Lower leg skin (tissue), 4 donors: ENCODE measurements at regions not wholly inside any gene's neighbourhood (a gene's known extent, or its start where the extent isn't known, plus 50 kb on each side); places are given as distances from the start of the nearest gene placed in this dataset.

ENCODE experiments used
- DNase-seq, 2 donors: peaks; one replicate each; pipeline ENCODE4 v3.0.0-alpha.2; 2019; ENCODE audit warnings: low spot score in 2 of 2
- H3K4me3 ChIP-seq: fragments of 200-600 bp; sonication (generic); 2 replicates; pipeline ENCODE4 v1.5.1; 2017; ENCODE audit warnings: mild to moderate bottlenecking, low read depth; ENCODE audit not compliant: poor library complexity, severe bottlenecking
- CTCF ChIP-seq, 3 donors: fragments of 450-650 bp; IDR thresholded peaks; one replicate each; pipeline ENCODE4 v1.5.1; 2016; ENCODE audit warnings: antibody characterized with exemption in 3 of 3, mild to moderate bottlenecking in 3 of 3, moderate library complexity in 2 of 3
- POLR2A ChIP-seq, 2 donors: fragments of 450-650 bp; IDR thresholded peaks; one replicate each; pipeline ENCODE4 v1.6.1; 2016 to 2017; ENCODE audit warnings: antibody characterized with exemption in 2 of 2, mild to moderate bottlenecking in 1 of 2, moderate library complexity in 1 of 2
- WGBS, 2 donors: methylation state at CpG; one replicate each; pipeline ENCODE4 v1.1.5; 2018; 5-methylcytosine and 5-hydroxymethylcytosine counted together
- intact Hi-C: fragments of 100-400 bp; cut with DNase I; formaldehyde crosslinking; loops from one replicate; pipeline ENCODE4 v1.15.0; 2023; ENCODE audit warnings: low total_unique reads

DNA sequence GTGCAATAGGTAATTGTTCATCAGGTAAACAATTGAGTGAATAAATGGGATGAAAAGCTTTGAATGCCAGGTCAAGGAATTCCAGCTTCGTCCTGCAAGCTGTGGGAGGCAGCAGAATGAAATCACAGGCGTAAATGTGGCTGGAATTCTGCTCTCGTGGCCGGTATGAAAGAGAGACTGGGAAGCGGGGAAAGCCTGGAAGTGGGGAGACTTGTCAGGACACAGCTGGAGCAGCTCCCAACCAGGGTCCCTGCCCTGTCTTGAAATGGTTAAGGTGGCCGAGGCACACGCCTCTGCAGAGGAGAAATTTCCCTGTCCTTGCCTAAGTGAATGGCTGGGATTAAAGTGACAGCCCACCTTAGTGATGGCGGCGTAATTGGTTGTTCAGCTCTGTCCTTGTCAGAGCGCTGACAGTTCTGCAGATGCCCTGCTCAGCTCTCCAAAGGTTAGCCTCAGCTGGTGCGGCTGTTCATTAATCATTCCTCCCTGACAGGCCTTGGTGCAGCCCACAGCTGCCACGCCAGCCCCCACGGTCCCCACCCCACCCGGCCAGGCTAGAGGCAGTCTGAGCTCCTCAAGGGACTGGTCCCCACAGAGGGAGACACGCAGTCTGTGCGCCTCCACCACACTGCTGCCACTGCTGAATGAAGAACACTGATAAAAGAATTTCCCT is 398.3 kb upstream of the POU3F1 start:
- no peak for DNase-seq
- H3K4me3 ChIP-seq, result no peak overlapping the region
- no peak for TF ChIP-seq POLR2A (IDR thresholded peaks at IDR 0.05)
- TF ChIP-seq CTCF (IDR thresholded peaks at IDR 0.05), result no peak
- intact Hi-C loops, result no loop called here
- 66 to 71% methylated on average over 16 of the region's 16 CpGs for WGBS, 2 donors

GRCh38 chr1:38444311-38444710 is 397.7 kb upstream of the POU3F1 start:
- WGBS, 2 donors, result 36 to 38% methylated on average over 4 of the region's 4 CpGs
- TF ChIP-seq CTCF (IDR thresholded peaks at IDR 0.05), result no peak
- TF ChIP-seq POLR2A (IDR thresholded peaks at IDR 0.05), result no peak
- DNase-seq, result no peak
- H3K4me3 ChIP-seq, result no peak overlapping the region
- intact Hi-C loops, result no loop called here

- TF ChIP-seq POLR2A (IDR thresholded peaks at IDR 0.05), result no peak
- H3K4me3 ChIP-seq, result no peak overlapping the region
- DNase-seq, result no peak
- intact Hi-C loops, result no loop called here
Measured at GRCh38 chr1:38440402-38440801, 393.8 kb upstream of the POU3F1 start.

GRCh38 chr1:38436749-38437148 is 390.2 kb upstream of the POU3F1 start:
- H3K4me3 ChIP-seq, result no peak overlapping the region
- no peak for TF ChIP-seq POLR2A (IDR thresholded peaks at IDR 0.05)
- 57 to 64% methylated on average over 4 of the region's 4 CpGs for WGBS, 2 donors
- intact Hi-C loops, result no loop called here
- DNase-seq, result no peak

- TF ChIP-seq CTCF (IDR thresholded peaks at IDR 0.05), result no peak
- no peak for TF ChIP-seq POLR2A (IDR thresholded peaks at IDR 0.05)
- 92 to 93% methylated on average over 9 of the region's 9 CpGs for WGBS, 2 donors
- intact Hi-C loops, result no loop called here
- no peak for DNase-seq
- H3K4me3 ChIP-seq, result no peak overlapping the region
Measured at GRCh38 chr1:38436006-38436405, 389.4 kb upstream of the POU3F1 start.

DNA sequence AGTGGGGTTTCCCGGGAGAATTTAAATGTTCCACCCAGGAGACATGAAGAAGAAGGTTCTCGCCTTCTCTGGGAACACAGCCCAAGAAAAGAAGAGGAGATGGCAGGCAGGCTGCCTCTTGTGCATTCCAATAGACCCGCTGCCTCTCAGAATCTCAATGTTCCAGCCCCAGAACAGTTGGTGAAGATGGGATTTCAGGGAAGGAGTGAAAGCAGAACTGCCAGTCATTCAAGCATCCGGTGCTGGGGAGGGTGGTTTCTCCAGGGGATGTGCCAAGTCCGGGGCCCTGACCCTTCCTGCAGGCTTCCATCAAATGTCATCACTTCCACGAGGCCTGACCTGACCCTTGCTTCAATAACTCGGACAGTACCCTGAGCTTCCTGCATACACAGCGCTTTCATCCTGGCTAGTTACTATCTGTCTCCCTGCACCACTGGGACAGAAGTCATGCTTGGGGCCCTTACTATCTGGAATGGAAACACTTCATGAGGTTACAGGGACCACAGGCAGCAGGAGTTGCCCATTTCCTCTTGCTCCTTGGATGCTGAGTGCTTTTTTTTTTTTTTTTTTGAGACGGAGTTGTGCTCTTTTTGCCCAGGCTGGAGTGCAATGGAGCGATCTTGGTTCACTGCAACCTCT is 386.6 kb upstream of the POU3F1 start:
- 65 to 70% methylated on average over 10 of the region's 10 CpGs for whole genome bisulfite sequencing, 2 donors
- H3K4me3 ChIP-seq, result no peak overlapping the region
- no peak for DNase-seq
- intact Hi-C loops, result no loop called here
- no peak for TF ChIP-seq POLR2A (IDR thresholded peaks at IDR 0.05)
- no peak for TF ChIP-seq CTCF (IDR thresholded peaks at IDR 0.05)
